Activated CD8-positive, alpha-beta T cell treated with anti-CD3 and anti-CD28 coated beads for 36 hours (primary cell): ENCODE measurements at regions not wholly inside any gene's neighbourhood (a gene's known extent, or its start where the extent isn't known, plus 50 kb on each side); places are given as distances from the start of the nearest gene placed in this dataset.

Experiments used
- ATAC-seq: fragments of 200-7000 bp; cut with Tn5 transposase; one replicate; pipeline ENCODE4 v1.10.0; 2021; ENCODE audit warnings: mild to moderate bottlenecking, moderate library complexity
- CTCF ChIA-PET: fragments of 350-600 bp; sonication (Branson Sonifier 250); formaldehyde crosslinking; loops from one replicate; lab custom pipeline; 2021; ENCODE audit warnings: antibody characterized with exemption; lab: Charles Lee
- POLR2A ChIA-PET: fragments of 350-600 bp; sonication (Branson Sonifier 250); formaldehyde crosslinking; loops from one replicate; lab custom pipeline; 2021; ENCODE audit warnings: antibody characterized with exemption; lab: Charles Lee
- DNase-seq: peaks from one replicate; pipeline ENCODE4 v3.0.0-alpha.2; 2020
- H3K27ac Mint-ChIP-seq: one replicate; pipeline ENCODE4 v1.8.0; 2021; ENCODE audit warnings: mild to moderate bottlenecking, mixed read lengths
- H3K27me3 Mint-ChIP-seq: one replicate; pipeline ENCODE4 v1.8.0; 2021; ENCODE audit warnings: mixed read lengths
- H3K36me3 Mint-ChIP-seq: one replicate; pipeline ENCODE4 v1.8.0; 2021; ENCODE audit warnings: low read depth, mixed read lengths
- H3K4me1 Mint-ChIP-seq: one replicate; pipeline ENCODE4 v1.8.0; 2021; ENCODE audit warnings: low read depth, mixed read lengths
- H3K4me3 Mint-ChIP-seq: one replicate; pipeline ENCODE4 v1.8.0; 2021; ENCODE audit warnings: mild to moderate bottlenecking, moderate library complexity, mixed read lengths
- H3K9me3 Mint-ChIP-seq: one replicate; pipeline ENCODE4 v1.8.0; 2021; ENCODE audit warnings: mixed read lengths
- CTCF ChIP-seq: fragments of 200-600 bp; IDR thresholded peaks from one replicate; pipeline ENCODE4 v1.8.0; 2022; ENCODE audit warnings: antibody characterized with exemption, mild to moderate bottlenecking
- intact Hi-C: fragments of 100-400 bp; cut with micrococcal nuclease; formaldehyde crosslinking; loops from one replicate; pipeline ENCODE4 v1.10.0; 2022

- no peak for TF ChIP-seq CTCF
- H3K27ac Mint-ChIP-seq = no peak overlapping the region
- ATAC-seq = no peak
- H3K4me1 Mint-ChIP-seq = no peaks in the 10 kb centered on the region
- H3K9me3 Mint-ChIP-seq = peaks cover 2% of the 10 kb centered on the region
- no peaks in the 10 kb centered on the region for H3K27me3 Mint-ChIP-seq
- ChIA-PET CTCF (no interaction called here), POLR2A (no interaction called here)
- DNase-seq = no peak
- no peak overlapping the region for H3K4me3 Mint-ChIP-seq
- no peaks in the 10 kb centered on the region for H3K36me3 Mint-ChIP-seq
- intact Hi-C loops = no loop called here
These were observed 236.2 kb upstream of the FLRT2 start for GRCh38 chr14:85293612-85294234.

GRCh38 chr14:85295318-85295717 lies 234.6 kb upstream of the FLRT2 start:
- Mint-ChIP-seq H3K27ac (no peak overlapping the region), H3K4me1 (no peaks in the 10 kb centered on the region), H3K4me3 (no peak overlapping the region), H3K9me3 (peaks cover 2% of the 10 kb centered on the region), H3K36me3 (no peaks in the 10 kb centered on the region), H3K27me3 (no peaks in the 10 kb centered on the region)
- CTCF ChIA-PET = no interaction called here
- intact Hi-C loops = no loop called here
- TF ChIP-seq CTCF = no peak
- ATAC-seq (no peak), DNase-seq (no peak)
- POLR2A ChIA-PET = no interaction called here

GRCh38 chr14:85296456-85297210 lies 233.3 kb upstream of the FLRT2 start:
- Mint-ChIP-seq H3K27me3 (no peaks in the 10 kb centered on the region), H3K27ac (no peak overlapping the region), H3K4me3 (no peak overlapping the region), H3K36me3 (no peaks in the 10 kb centered on the region), H3K4me1 (no peaks in the 10 kb centered on the region), H3K9me3 (peaks cover 2% of the 10 kb centered on the region)
- ChIA-PET POLR2A (no interaction called here), CTCF (no interaction called here)
- no peak for ATAC-seq
- no peak for DNase-seq
- TF ChIP-seq CTCF = no peak
- intact Hi-C loops = no loop called here

- ChIA-PET CTCF (no interaction called here), POLR2A (no interaction called here)
- intact Hi-C loops = no loop called here
- DNase-seq (no peak), ATAC-seq (no peak)
- no peaks in the 10 kb centered on the region for H3K4me1 Mint-ChIP-seq
- H3K9me3 Mint-ChIP-seq = peaks cover 3% of the 10 kb centered on the region
- no peak for TF ChIP-seq CTCF
- no peak overlapping the region for H3K27ac Mint-ChIP-seq
- H3K27me3 Mint-ChIP-seq = peaks cover 3% of the 10 kb centered on the region
- no peaks in the 10 kb centered on the region for H3K36me3 Mint-ChIP-seq
- H3K4me3 Mint-ChIP-seq = no peak overlapping the region
These were observed 229.8 kb upstream of the FLRT2 start for GRCh38 chr14:85300107-85300506.

GRCh38 chr14:85301506-85301905 lies 228.4 kb upstream of the FLRT2 start:
- CTCF ChIA-PET = no interaction called here
- TF ChIP-seq CTCF = no peak
- no peak overlapping the region for H3K27ac Mint-ChIP-seq

More at GRCh38 chr14:85301506-85301905, 228.4 kb upstream of the FLRT2 start:
- Mint-ChIP-seq H3K4me3 (no peak overlapping the region), H3K4me1 (no peaks in the 10 kb centered on the region), H3K36me3 (no peaks in the 10 kb centered on the region), H3K9me3 (peaks cover 3% of the 10 kb centered on the region), H3K27me3 (peaks cover 3% of the 10 kb centered on the region)
- no peak for ATAC-seq
- DNase-seq = no peak
- POLR2A ChIA-PET = no interaction called here
- intact Hi-C loops = no loop called here
